ENCODE measurements at regions not wholly inside any gene's neighbourhood (a gene's known extent, or its start where the extent isn't known, plus 50 kb on each side); places are given as distances from the start of the nearest gene placed in this dataset.
"Not testable (repeated sequence)": the region's sequence is repeated elsewhere in the genome, so short reads cannot be mapped to it uniquely, and the experiment has no call there.

- DNase-seq (ENCODE audit: low read depth): no peak
Measured at GRCh38 chr10:81576336-81576735, 298.7 kb upstream of the NRG3 start.

DNA sequence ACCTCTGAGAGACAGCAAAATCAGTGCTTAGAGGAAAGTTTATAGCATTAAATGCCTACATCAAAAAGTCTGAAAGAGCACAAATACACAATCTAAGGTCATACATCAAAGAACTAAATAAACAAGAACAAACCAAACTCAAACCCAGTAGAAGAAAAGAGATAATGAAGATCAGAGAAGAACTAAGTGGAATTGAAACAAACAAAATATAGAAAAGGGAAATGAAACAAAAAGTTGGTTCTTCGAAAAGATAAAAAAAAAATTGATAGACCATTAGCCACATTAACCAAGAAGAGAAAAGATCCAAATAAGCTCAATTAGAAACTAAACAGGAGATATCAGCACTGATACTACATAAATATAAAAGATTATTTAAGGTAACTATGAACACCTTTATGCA is 280.0 kb upstream of the NRG3 start:
- DNase-seq (ENCODE audit: low read depth): no peak

DNA sequence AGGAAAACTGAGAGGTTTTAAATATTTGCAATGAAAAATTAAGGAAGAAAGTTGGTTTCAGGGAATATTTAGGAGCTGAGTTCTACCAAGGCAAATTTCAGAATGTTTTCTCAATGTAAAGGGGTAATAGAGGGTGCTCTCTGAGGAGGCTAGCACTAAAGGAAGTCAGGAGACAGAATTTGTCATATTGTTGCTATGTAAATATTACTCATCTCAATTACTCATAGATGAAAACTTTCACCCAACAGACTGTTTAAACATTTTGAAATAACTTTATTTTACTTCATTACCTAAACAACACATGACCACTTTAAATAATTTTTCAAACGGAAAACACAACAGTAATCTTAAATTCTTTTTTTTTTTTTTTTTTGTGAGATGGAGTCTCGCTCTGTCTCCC is 274.8 kb upstream of the NRG3 start:
- no peak for DNase-seq (ENCODE audit: low read depth)

GRCh38 chr10:81603106-81603620 is 271.8 kb upstream of the NRG3 start:
- DNase-seq (ENCODE audit: low read depth): no peak

DNA sequence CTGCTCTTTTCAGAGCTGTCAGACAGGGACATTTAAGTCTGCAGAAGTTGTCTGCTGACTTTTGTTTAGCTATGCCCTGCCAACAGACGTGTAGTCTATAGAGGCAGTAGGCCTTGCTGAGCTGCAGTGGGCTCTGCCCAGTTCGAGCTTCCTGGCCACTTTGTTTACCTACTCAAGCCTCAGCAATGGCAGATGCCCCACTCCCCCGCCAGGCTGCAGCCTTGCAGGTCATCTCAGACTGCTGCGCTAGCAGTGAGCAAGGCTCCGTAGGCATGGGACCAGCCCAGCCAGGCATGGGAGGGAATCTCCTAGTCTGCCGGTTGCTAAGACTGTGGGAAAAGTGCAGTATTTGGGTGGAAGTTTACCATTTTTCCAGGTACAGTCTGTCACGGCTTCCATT is 230.5 kb upstream of the NRG3 start:
- DNase-seq (ENCODE audit: low read depth): not testable (repeated sequence)

GRCh38 chr10:81655986-81656385 is 219.0 kb upstream of the NRG3 start:
- no peak for DNase-seq (ENCODE audit: low read depth)

DNA sequence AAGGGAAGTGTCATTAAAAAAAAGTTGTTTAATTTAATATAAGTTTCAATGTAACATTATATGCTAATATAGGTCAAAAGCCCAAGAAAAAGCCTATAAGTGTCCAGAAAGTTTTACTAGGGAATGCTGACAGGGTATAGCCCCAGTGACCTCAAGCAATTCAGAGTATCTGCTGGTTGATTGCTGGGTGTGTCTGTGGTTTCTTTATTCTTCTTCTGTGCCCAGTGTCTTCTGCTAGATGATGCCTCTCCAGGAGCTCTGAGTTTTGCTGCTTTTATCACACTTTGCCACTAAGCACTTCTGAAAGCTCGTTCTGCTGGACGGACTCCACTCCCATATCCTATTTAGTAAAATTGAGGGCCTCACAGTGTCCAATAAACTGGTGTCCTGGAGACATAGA is 212.2 kb upstream of the NRG3 start:
- DNase-seq (ENCODE audit: low read depth): no peak

- not testable (repeated sequence) for DNase-seq (ENCODE audit: low read depth)
Measured at GRCh38 chr10:81664800-81665199, 210.2 kb upstream of the NRG3 start.

DNA sequence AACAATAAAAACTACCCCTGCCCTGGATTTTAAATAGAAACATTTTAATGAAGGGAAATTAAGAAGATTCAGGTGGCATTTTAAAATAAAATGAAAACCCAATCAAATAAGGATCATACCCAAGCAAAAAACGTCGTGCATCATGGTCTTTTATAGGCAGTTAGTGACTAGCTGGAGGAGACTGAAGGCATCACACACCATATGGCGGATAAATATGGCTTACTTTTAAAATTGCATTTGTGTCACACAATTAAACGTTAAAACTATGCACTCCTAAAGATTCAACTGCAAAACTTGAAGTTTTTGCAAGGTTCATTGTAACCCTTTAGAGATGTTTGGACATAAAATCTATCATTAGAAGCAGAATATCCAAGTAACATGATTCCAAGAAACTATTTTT is 200.1 kb upstream of the NRG3 start:
- DNase-seq (ENCODE audit: low read depth): no peak

GRCh38 chr10:81679291-81679690 is 195.7 kb upstream of the NRG3 start:
- DNase-seq (ENCODE audit: low read depth): no peak

DNA sequence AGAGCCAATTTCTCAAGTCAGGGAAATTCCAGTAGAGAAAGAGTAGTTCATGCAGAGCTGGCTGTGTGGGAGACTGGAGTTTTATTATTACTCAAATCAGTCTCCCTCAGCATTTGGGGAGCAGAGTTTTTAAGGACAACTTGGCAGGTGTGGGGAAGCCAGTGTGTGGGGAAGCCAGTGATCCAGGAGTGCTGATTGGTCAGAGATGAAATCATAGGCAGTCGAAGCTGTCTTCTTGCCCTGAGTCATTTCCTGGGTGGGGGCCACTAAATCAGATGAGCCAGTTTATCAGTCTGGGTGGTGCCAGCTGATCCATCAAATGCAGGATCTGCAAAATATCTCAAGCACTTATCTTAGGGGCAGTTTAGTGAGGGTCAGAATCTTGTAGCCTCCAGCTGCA is 194.6 kb upstream of the NRG3 start:
- DNase-seq (ENCODE audit: low read depth): no peak

- no peak for DNase-seq (ENCODE audit: low read depth)
Measured at GRCh38 chr10:81688459-81688858, 186.5 kb upstream of the NRG3 start.

GRCh38 chr10:81696609-81697388 is 178.2 kb upstream of the NRG3 start:
- no peak for DNase-seq (ENCODE audit: low read depth)

GRCh38 chr10:81704596-81704995 is 170.4 kb upstream of the NRG3 start:
- DNase-seq (ENCODE audit: low read depth): no peak

DNA sequence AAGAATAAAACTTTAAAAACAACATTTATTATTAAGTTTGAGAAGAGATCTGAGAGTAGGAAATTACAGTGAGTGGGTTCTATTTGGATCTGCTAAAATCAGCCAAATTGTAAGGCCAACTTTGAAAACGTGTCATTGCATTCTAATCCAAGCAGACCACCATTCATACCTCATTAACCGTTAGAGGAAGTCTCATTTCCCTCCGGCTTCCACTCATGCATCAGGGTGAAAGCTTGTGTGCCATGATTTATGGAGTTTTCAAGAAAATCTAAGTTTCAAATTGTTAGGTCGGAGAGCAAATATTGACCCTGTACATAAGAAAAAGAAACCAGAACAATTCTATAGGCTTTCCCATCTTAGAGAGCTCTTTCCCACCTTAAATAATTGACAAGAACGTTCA is 166.6 kb upstream of the NRG3 start:
- no peak for DNase-seq (ENCODE audit: low read depth)

DNA sequence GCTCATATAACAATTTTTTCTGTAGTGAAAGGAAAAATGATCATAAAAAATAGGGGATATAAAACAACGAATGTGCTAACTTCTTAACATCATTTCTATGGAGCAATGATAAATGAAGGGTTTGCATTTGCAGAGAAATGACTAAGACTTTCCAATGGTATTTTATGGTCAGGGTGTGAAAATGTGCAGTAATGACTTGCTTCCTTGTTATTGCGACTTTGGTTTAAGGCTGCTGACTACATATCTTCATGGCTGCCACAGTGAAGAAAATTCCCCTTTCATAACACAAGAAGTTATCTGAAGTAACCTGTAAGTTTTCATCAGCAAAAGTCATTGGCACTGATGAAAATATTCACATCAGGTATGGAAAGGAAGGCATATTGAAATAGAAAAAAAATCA is 166.1 kb upstream of the NRG3 start:
- DNase-seq (ENCODE audit: low read depth): no peak

DNA sequence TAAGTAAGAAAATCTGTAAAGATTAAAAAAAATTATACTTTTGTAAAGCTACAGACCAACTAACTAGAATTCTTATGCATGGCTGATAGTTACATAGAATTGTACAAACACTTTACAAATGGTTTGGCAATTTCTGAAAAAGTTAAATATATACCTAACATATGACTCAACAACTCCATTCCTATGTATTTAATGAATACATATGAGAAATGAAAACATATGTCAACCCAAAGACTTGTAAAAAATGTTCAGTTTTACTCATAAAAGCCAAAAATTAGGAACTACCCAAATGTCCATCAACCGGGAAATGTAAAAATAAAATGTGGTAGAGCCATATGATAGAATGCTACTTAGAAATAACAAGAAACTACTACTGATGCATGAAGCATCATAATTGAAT is 152.6 kb upstream of the NRG3 start:
- no peak for DNase-seq (ENCODE audit: low read depth)

DNA sequence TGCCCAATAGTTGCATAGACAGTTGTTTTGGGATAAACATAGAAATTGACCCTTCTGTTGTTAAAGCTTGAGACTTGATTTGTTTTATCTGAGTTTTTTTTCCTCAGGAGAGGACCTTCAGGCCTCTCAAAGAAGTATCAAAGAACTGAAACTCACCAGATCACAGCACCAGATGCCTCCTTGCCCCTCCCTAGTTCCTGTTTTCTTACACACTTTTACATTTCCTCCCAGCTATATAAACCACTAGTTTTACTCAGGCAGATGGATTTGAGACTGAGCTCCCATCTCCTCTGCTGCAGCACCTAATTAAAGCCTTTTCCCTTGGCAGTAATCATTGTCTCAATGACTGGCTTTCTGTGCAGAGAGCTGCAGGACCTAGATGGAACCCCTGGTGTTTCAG is 150.6 kb upstream of the NRG3 start:
- DNase-seq (ENCODE audit: low read depth): no peak

DNA sequence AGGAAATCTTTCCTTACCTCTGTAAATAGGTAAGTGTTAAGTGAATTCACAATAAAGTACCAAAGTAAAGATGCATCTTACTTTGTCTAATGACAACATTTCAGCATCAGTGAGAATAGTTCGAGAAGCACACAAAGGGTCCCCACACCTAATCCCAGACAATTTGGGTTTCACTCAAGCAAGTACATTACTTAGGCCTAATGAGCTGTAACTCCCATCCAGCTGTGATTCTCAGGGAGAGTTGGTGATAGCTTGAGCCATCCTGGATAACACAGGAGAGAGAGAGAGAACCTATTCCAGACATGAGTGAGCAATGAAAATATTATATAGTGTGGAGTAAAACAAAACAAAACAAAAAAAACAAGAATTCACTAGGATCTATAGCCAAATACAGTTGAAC is 149.1 kb upstream of the NRG3 start:
- DNase-seq (ENCODE audit: low read depth): no peak

DNA sequence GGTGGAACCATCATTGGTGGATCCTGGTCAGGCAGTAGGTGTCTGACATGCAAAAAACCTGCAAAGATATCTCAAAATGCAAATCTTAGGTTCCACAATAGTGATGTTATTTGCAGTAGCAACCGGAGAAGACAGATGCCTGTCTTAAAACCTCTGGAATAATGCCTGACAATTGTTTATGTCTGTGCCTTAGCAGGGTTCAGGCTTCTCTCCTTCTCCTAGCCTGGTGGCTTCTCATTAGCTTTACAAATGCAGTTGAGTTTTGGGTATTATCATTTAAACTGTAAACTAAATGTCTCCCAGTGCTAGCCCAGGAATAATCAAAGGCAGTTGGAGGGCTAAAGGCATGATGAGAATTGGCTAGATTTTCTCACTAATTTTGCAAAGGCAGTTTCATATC is 146.3 kb upstream of the NRG3 start:
- no peak for DNase-seq (ENCODE audit: low read depth)

DNA sequence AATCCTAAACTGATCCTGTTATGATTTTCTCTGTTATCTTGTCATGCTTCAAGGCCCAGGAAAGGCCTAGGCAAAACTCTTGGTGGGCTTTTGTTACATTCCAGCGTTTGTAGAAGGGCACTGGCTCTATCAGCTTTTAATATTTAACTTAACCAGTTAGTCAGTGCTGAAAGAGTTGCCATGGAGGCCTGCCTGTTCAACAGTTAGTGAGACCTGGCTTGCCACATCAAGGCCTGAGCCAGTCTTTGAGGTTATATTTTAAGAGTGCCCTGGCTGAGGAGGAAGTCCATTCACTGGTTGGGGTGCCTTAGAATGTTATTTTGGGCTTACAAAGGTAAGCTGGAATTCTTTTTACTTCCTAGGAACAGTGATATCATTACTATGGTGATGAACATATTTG is 144.1 kb upstream of the NRG3 start:
- no peak for DNase-seq (ENCODE audit: low read depth)

- no peak for DNase-seq (ENCODE audit: low read depth)
Measured at GRCh38 chr10:81733542-81733941, 141.5 kb upstream of the NRG3 start.

GRCh38 chr10:81735167-81735566 is 139.8 kb upstream of the NRG3 start:
- not testable (repeated sequence) for DNase-seq (ENCODE audit: low read depth)

GRCh38 chr10:81759111-81759510 is 115.9 kb upstream of the NRG3 start:
- no peak for DNase-seq (ENCODE audit: low read depth)

All from activated T-helper 1 cell treated with Interleukin-2 at 50 U/mL for 16 hours (primary cell).